RKO (cell line): ENCODE measurements at regions not wholly inside any gene's neighbourhood (a gene's known extent, or its start where the extent isn't known, plus 50 kb on each side); places are given as distances from the start of the nearest gene placed in this dataset.
"Not testable (repeated sequence)": the region's sequence is repeated elsewhere in the genome, so short reads cannot be mapped to it uniquely, and the experiment has no call there.

ENCODE experiments used
- DNase-seq: peaks from one replicate; pipeline ENCODE4 v3.0.0-alpha.2; 2016; ENCODE audit warnings: low spot score

- no peak for DNase-seq
These were observed 105.2 kb upstream of the BMP2 start for GRCh38 chr20:6662309-6662708.

GRCh38 chr20:6660441-6660840 is 107.0 kb upstream of the BMP2 start:
- DNase-seq = no peak

GRCh38 chr20:6658909-6659308 is 108.6 kb upstream of the BMP2 start:
- DNase-seq = not testable (repeated sequence)

- DNase-seq = no peak
These were observed 109.6 kb upstream of the BMP2 start for GRCh38 chr20:6657904-6658303.

- DNase-seq = no peak
These were observed 110.4 kb upstream of the BMP2 start for GRCh38 chr20:6657111-6657510.

- no peak for DNase-seq
These were observed 112.8 kb upstream of the BMP2 start for GRCh38 chr20:6654513-6655252.

- DNase-seq = no peak
These were observed 115.9 kb upstream of the BMP2 start for GRCh38 chr20:6651561-6651960.

- DNase-seq = peak; percentile 50
These were observed 116.5 kb upstream of the BMP2 start for GRCh38 chr20:6651016-6651415.

GRCh38 chr20:6646021-6646636 is 121.4 kb upstream of the BMP2 start:
- DNase-seq = no peak

GRCh38 chr20:6644813-6645628 is 122.5 kb upstream of the BMP2 start:
- no peak for DNase-seq

GRCh38 chr20:6641012-6641411 is 126.5 kb upstream of the BMP2 start:
- no peak for DNase-seq

- DNase-seq = no peak
These were observed 130.3 kb upstream of the BMP2 start for GRCh38 chr20:6637160-6637579.

- DNase-seq = peak; percentile 67
These were observed 131.0 kb upstream of the BMP2 start for GRCh38 chr20:6636209-6637159.

GRCh38 chr20:6635034-6635736 is 132.3 kb upstream of the BMP2 start:
- no peak for DNase-seq

GRCh38 chr20:6632187-6632586 is 135.3 kb upstream of the BMP2 start:
- peak; percentile 10 for DNase-seq

GRCh38 chr20:6630514-6630913 is 137.0 kb upstream of the BMP2 start:
- DNase-seq = no peak

- no peak for DNase-seq
These were observed 137.9 kb upstream of the BMP2 start for GRCh38 chr20:6629564-6629963.

- no peak for DNase-seq
These were observed 140.7 kb upstream of the BMP2 start for GRCh38 chr20:6626805-6627204.

- DNase-seq = no peak
These were observed 143.5 kb upstream of the BMP2 start for GRCh38 chr20:6623989-6624388.

GRCh38 chr20:6622041-6622440 is 145.4 kb upstream of the BMP2 start:
- DNase-seq = no peak

- DNase-seq = no peak
These were observed 149.4 kb upstream of the BMP2 start for GRCh38 chr20:6618051-6618450.
